ENCODE measurements at regions not wholly inside any gene's neighbourhood (a gene's known extent, or its start where the extent isn't known, plus 50 kb on each side); places are given as distances from the start of the nearest gene placed in this dataset.
A peak's percentile ranks its signal among the peaks of the same experiment; 100 is the strongest.

DNA sequence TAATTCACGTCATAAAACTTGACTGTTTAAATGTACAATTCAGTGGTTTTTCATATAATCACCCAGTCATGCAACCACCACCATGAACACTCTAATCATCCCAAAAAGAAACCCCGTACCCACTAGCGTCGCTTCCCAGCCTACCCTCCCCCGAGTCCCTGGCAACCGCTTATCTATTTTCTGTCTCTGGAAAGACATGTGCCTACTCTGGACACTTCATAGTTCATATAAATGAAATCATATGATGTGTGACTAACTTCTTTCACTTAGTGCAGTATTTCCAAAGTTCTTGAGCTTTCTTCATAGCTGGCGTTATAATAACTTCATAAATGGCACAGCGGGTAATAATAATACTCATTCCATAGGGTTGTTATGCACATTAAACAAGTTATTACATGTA, 215.2 kb downstream of the MYLK4 start:
- no peak for DNase-seq (ENCODE audit: low read depth, low spot score)

DNA sequence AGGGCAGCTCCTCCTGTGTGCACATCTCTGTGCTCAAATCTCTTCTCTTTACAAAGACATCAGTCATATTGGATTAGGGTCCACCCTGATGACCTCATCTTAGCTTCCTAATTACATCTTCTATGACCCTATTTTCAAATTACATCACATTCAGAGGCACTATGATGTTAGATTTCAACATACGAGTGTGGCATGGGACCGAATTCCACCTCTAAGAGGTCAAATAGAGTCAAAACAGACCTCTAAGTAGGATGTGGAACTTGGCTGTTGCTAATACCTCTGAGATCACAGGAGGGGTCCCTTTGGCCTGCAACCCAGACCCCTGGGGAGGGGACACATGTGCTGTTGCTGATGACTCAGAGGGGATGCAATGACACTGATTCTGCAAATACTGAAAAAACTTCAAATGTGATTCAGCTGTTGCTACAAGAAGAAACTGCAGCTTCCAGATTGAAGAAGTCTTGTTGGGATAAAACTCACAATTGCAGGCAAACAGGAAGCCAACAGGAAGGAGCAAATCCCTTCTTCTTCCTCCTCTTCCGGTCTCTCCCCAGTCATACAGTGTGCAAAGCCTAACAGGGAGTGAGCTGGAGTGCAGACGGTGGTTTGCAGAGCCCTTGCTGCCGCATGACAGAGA, 216.2 kb downstream of the MYLK4 start:
- no peak for DNase-seq (ENCODE audit: low read depth, low spot score)

DNA sequence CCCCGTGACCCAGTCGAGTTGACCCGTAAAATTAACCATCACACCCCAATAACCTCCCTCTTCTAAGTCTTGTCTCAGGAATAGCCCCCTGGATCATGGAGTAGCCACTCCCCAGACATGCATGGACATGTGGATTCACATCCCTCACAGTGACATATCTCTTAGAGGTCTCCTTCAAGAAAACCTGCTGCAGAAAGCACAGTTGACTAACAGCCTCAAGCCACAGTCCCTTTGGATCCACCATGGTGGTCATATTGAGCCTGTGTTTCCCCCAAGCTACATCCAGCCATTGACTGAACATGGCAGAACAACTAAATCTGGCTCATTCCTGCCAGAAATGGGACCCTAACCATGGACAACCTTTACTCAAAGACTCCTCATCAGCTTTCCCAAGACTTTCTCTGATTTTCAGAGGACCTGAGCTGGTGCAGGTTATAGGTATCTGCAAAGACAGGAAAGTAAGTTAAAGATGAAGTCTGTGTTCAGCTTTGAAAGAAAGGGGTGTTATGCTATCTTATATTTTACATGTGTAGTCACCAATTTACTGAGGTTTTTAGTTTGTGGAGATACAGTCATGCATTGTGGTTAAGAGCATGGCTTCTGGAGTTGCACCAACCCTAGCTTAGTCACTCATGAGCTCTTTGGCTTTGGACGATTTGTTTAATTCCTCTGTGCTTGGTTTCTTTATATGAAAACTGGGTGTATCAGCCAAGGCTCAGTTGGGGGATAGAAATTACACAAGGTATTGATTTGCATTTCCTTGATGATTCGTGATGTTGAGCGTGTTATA, 219.1 kb downstream of the MYLK4 start:
- no peak for DNase-seq (ENCODE audit: low read depth, low spot score)

DNA sequence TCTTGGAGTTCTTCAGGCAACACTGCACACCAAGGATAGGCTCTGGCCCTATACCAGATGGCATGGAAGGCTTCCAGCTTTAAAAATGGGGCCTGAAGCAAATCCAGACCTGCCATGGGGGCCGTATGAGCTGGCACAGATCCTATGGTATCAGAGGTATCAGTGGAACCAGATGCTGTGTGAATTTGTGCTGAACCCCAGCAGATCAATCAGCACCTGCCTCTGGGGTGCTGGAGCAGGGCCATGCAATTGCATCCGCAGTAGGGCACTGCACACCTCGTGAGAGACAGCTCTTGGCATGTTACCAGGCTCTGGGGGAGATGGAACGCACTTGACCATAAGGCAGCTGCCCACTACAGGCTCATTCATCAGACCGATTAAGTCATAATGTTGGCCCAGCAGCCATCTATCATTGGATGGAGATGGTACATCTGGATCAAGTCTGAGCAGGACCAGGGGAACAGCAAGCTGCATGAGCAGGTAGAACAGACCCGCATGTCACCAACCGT, 221.5 kb downstream of the MYLK4 start:
- no peak for DNase-seq (ENCODE audit: low read depth, low spot score)

DNA sequence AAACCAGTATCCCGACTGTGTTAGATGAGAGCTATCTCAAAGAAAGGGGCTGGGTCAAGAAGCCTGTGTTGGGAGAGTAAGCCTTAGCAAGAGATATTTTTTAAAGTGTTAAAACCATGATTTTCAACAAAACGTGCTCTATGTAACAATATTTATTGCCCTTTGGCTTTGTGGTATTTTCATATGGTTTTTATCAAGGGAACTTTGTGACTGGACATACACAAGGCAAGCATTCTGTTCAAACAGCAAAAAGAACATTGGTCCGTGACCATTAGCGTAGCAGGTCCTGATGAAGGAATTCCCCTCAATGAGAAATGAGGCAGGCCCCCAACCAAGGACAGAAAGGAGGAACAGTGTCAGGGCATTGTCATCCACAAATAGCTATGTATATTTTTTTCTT, 222.6 kb downstream of the MYLK4 start:
- DNase-seq (ENCODE audit: low read depth, low spot score), result no peak

DNA sequence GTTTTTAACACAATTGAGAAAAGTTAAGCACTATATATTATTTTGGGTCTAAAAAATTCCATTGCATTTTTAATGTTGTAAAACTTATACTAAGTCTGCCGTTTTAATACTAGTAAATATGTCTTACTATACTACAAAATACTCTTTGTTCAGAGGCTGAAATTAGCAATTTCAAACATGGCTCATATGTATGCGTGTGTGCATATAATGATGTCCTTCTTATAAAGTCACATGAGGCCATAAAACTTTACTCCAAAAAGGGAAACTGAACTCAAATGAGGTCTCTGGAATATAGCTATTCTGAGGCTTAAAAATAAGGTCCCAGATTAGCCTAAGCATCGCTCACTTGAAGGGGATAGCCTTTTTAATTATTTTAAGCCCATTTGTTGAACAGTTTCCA, 224.0 kb downstream of the MYLK4 start:
- no peak for DNase-seq (ENCODE audit: low read depth, low spot score)

DNA sequence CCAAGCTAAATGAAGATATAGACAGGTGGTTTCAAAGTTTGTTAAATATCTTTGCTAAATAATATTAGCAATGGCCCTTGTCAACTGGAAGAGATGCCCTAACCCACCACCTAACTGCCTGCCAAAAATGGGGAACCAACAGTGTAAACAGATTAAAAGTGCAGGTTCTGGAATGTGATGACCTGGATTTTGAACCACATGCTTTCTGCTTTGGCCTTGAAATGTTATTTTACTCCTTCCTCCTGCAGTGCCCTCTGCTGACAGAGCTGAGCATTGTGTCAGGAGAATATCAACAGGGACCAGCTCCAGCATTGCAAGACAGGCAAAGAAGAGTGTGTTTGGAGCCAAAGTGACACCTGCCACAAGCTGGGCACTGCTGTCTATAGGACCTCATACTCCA, 226.6 kb downstream of the MYLK4 start:
- no peak for DNase-seq (ENCODE audit: low read depth, low spot score)

DNA sequence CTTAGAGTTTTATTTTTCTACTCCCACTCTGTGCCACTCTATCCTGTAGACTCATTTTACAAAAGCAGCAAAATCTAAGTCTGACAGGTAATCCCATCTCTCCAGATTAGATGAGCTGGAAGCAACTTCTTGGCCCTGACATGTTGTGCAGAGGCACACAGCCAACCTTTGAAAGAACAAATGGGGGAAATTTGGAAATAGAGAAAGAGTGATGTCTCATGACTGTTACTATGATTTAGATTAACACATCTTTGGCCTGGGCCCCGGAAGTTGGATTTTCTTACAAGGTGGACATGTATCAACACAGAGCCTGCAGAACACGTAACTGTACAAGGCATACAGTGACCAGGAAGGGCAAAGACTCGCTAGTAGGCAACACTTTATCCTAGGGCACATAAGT, 227.7 kb downstream of the MYLK4 start:
- no peak for DNase-seq (ENCODE audit: low read depth, low spot score)

DNA sequence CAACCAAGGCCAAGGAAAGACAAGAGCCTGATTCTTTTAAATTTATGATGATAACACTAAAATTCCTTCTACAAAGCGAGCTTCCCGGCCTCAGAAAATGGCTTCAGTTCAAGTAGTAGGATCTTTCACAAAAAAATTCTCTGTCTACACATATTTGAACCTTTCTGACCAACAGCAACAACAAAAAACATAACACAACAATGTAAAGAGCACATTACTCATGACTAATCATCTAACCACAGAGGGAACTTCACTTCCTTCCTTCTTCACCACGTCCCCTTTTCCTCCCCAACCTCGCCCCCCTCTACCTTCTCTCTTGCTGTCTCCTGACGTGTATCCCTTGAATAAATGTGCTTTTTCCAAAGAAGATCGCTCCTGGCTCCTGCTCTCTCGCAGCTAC, 228.2 kb downstream of the MYLK4 start:
- no peak for DNase-seq (ENCODE audit: low read depth, low spot score)

DNA sequence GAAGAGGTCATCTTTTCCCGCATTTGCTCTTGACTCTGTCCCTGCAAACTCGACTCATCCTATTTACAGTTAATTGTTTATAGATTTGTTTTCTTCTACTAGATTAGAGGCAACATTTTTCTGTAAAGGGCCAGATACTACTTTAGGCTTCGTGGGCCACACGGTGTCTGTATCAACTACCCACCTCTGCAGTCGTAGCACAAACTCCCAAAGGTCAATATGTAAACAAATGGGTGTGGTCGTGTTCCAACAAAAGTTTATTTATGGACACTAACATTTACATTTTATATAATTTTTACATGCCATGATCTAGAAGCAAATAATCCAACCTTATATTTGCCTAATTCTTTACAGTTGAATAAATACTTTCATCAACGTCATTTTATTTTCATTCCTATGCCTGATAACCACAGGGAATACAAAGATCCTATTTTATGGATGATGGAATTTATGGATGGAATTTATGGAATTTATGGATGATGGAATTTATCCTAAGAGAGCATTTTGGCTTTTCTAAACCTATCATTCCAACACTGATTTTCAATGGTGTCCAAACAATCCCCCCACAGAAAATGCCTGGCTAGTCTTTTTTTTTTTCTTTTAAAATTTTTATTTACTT, 232.8 kb downstream of the MYLK4 start:
- DNase-seq (ENCODE audit: low read depth, low spot score), result no peak

DNA sequence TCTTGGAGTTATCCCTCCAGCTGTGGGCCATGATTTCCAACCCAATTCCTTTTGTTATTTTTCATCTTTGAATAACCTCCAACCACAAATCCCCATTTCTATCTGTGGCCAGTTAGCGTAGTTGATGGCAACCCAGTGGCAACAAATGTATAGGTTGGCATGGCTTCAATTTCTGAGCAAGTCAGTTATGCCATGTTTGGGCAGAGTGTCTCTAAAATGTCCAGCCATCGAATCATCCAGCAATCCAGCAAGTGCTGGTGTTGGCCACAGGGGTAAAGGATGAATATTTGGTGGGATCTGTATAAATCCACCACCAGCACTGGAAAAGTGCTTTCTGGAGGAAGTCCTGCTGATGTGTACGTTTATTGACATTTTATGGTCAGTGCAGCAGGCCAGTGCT, 233.3 kb downstream of the MYLK4 start:
- DNase-seq (ENCODE audit: low read depth, low spot score), result no peak

DNA sequence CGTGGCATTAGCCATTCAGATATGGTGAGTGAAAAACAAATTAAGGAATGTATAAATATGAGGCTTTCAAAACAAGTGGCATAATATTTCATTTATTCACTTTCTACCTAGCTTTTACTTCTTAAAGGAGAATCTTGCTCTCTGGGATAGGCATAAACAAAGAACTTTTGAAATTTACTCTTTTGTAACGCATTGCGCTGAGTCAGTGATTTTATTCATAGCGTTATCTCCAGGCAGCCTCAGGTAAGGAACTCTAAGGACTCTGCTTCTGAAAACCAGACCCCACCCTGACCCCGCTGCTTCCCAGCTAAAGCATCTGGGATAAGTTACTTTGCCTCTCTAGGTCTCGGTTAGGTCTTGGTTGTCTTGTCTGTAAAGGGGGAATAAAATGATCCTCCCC, 234.7 kb downstream of the MYLK4 start:
- DNase-seq (ENCODE audit: low read depth, low spot score), result no peak

DNA sequence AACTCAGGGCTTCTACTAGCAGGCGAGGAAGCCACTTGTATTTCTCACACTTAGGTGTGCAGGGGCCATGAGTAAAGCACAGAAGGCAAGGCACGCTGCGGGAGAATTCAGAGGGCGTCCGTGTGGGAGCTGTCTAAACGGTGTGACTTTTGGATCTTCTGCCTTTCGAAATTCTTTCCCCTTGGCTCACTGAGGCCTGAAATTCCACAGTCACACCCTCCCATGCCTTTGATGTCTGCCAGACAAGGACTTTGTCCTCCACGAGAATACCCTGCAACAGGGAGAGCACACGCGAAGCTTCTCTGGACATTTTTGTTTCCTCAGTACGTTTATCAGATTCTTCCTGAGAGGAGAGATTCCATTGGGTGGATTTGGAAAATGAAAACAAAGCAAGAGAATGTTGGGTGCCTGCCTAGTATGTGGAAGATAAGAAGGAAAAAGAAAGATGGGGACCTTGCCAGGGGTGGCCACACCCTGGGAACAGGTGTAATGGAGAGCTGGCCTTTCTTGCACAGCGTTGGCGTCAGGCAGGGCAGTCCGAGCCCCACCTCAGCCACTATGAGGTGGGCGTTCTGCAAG, 235.7 kb downstream of the MYLK4 start:
- peak; percentile 24 for DNase-seq (ENCODE audit: low read depth, low spot score)

DNA sequence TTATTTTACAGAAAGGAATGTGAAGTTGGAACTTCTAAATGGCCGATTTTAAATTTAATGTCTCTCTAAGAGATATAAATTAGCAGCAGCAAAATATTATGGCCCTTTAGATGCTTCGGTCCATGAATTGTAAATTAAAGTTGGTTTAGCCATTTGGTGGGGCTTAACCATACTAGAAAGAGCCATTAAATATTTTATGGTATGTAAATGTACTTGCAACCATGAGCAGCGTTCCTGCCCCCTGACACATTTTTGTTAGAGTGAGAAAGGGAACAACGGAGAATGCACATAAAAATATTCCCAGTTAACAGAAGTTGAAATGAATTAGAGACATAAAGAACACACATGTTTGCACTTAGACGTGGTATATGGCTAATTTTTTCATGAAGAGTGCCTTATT, 237.9 kb downstream of the MYLK4 start:
- DNase-seq (ENCODE audit: low read depth, low spot score), result no peak

DNA sequence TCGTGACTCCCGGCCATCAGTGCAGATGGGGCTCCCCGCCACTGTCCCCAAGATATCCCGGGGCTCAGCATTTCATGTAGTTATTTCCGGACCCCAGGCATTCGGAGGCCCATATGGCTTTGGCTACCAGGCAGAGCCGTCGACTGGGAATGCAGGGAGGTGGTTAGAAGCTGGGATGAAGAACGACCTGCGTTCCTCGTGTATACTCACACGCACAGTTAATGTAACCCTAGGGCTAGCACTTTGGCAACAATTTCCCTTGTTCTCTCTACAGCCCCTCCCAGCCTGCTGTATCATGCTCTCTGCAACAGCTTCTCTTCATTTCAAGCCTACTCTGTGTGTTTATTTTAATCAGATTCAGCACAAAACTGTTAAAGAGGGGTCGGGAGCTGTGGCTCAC, 240.4 kb downstream of the MYLK4 start:
- no peak for DNase-seq (ENCODE audit: low read depth, low spot score)

DNA sequence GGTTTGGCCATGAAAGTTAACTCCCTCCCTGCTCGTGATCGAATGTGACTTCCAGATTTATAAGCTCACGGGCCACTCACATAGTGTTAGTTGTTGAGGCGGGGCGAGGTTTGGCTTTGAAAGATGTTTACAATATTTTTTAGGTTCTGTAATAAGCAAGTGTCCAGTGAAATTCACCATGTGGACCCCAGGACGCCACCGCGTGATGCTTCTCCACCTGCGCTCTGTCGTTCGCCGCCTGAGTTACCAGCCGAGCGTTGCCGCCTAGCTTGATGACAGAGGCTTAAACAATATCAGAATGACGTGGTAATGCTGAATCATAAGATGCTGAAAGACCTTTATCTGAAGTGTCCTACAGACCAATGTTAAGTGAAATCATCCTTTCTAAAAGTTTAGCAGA, 241.0 kb downstream of the MYLK4 start:
- DNase-seq (ENCODE audit: low read depth, low spot score), result no peak

DNA sequence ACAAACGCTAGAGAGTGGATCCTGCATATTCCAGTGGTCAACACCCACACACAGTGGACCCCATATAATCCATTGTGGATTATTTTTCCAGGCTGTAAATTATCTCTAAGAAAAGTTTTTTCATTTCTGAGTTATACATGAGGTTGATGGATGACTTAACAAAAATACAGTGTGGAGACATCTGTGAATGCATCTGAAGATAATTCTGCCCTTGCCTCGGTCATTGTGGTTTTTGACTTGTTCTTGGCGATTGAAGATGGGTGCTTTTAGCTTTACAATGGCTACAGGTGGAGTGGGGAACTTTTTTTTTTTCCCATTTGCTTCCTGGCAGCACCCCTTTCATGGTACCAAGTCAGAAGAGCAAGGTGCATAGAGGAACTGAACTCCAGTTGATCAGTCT, 242.7 kb downstream of the MYLK4 start:
- no peak for DNase-seq (ENCODE audit: low read depth, low spot score)

DNA sequence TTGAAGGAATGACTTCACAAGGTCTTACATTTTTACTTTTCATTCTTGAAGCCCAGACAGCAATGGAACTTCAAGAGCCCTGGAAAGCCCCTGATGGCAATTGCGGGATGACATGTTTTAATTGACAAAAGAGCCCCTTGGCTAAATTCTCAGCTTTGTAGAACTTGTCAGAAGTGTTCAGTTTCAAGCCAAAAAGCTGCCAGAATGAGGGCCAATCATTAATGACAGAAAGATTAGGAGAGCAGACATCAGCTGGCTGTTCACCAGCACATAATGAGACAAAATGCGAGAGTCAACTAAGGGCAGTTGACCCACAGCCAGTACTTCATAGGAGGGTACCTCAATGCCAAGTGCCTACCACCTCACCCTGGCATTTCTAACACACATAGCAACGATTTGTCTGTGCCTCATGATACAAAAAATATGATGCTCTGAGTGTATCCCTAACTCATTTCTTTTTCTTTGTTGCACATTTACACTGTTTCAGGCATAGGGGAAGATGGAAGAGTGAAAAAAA, 243.1 kb downstream of the MYLK4 start:
- no peak for DNase-seq (ENCODE audit: low read depth, low spot score)

DNA sequence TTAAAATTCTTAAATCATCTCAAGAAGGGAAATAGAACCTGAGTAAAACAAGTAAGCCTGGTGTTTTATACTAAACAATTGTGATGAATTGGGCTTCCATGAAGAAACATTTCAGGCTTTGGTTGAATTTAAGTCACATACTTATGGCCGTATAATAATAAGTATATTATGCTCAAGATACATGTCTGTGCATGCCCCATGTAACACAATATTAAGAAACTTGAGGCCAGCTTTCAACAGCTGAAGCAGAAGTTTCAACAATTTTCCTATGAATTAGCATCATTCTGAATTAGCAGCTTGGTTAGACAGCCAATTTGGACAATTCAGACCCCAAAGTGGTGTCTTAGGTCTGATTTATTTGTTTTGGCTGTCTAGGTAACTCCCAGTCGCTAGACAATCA, 243.7 kb downstream of the MYLK4 start:
- DNase-seq (ENCODE audit: low read depth, low spot score), result no peak

DNA sequence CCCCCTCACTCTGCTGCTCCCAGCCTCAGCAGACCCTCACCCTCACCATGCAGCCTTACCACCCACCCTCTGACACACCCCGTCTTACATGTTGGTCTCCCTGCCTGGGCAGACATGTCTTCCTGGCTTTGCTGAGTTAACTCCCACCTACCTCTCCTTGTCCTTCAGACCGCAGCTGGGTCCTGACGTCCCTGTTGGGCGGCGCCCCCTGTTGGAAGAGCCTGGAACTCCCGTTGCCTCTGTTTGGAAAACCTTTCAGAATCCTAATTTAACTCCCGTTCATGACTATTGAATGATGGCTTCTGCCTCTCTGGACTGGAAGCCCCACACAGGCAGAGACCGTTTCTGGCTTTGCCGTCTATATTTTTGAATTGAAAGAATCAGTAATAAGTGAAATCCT, 245.1 kb downstream of the MYLK4 start:
- peak; percentile 69 for DNase-seq (ENCODE audit: low read depth, low spot score)

DNA sequence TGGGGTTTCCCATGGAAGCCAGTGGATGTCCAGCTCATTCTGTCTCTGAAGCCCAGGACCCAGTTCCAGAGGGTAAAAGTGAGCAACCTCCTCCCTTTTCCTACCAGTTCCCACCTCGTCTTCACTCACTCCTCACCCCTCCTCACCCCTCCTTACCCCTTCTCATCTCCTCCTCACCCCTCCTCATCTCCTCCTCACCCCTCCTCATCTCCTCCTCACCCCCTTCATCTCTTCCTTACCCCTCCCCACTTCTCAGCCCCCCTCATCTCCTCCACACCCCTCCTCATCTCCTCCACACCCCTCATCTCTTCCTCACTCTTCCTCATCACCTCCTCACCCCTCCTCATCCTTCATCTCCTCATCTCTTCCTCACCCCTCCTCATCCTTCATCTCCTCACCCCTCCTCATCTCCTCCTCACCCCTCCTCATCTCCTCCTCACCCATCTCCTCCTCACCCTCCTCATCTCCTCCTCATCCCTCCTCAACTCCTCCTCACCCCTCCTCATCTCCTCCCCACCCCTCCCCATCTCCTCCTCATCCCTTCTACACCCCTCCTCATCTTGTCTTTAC, 246.1 kb downstream of the MYLK4 start:
- DNase-seq (ENCODE audit: low read depth, low spot score), result no peak
